ENCODE measurements at regions not wholly inside any gene's neighbourhood (a gene's known extent, or its start where the extent isn't known, plus 50 kb on each side); places are given as distances from the start of the nearest gene placed in this dataset.

DNA sequence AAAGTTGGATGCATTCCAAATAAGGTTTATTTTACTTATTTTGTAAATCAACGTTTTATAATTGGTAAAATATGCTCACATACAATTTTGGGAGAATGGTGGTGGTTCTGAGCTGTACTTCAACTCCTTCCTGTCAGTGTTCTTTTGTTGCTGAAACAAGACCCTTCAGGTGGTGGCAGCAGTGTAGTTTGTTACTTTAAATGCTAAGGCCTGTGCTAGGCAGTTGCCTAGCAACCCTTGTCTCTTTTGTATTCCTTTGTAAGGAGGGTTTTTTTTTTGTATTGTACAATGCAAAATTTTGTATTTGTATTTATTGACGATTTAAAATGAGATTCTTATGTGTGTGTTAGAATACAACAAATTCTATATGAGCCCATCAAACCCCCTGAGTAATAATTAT, 166.0 kb upstream of the FAM98A start:
- Histone ChIP-seq H3K27ac (no peak overlapping the region), H3K4me3 (no peak overlapping the region), H3K9me3 (no peaks in the 10 kb centered on the region), H3K4me1 (no peaks in the 10 kb centered on the region), H3K36me3 (no peaks in the 10 kb centered on the region), H3K27me3 (no peaks in the 10 kb centered on the region)
- WGBS, 2 donors (ENCODE audit: low coverage in 1 of 2) = 3 to 18% methylated on average over 2 of the region's 2 CpGs
- no peak for ATAC-seq
- no peak for TF ChIP-seq POLR2A (IDR thresholded peaks at IDR 0.05)
- no peak for TF ChIP-seq EP300 (IDR thresholded peaks at IDR 0.05)
- TF ChIP-seq POLR2AphosphoS5 (IDR thresholded peaks at IDR 0.05) = no peak

DNA sequence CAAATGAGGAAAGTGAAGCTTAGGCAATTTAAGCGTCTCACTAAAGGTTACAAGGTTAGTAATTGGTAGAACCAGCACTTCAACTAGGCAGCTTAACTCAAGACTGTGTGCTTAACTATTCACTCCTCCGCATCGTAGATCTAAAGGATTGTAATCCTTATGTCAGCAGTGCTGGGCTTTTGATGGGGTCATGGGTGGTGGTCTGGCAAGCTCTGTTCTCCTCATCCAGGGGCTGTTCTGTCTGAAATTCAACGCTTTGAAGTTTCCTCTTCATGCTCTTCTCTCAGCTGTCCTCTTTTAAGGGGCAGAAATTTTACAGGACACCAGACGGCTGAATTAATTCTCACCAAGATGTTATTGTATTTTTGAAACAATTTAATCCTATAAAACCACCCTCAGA, 165.5 kb upstream of the FAM98A start:
- H3K4me3 ChIP-seq = no peak overlapping the region
- H3K4me1 ChIP-seq = no peaks in the 10 kb centered on the region
- 68 to 87% methylated on average over 5 of the region's 5 CpGs for WGBS, 2 donors (ENCODE audit: low coverage in 1 of 2)
- no peak for ATAC-seq
- H3K27ac ChIP-seq = no peak overlapping the region
- TF ChIP-seq POLR2A (IDR thresholded peaks at IDR 0.05) (no peak), EP300 (IDR thresholded peaks at IDR 0.05) (no peak), POLR2AphosphoS5 (IDR thresholded peaks at IDR 0.05) (no peak)
- TF ChIP-seq, protein P1, sequence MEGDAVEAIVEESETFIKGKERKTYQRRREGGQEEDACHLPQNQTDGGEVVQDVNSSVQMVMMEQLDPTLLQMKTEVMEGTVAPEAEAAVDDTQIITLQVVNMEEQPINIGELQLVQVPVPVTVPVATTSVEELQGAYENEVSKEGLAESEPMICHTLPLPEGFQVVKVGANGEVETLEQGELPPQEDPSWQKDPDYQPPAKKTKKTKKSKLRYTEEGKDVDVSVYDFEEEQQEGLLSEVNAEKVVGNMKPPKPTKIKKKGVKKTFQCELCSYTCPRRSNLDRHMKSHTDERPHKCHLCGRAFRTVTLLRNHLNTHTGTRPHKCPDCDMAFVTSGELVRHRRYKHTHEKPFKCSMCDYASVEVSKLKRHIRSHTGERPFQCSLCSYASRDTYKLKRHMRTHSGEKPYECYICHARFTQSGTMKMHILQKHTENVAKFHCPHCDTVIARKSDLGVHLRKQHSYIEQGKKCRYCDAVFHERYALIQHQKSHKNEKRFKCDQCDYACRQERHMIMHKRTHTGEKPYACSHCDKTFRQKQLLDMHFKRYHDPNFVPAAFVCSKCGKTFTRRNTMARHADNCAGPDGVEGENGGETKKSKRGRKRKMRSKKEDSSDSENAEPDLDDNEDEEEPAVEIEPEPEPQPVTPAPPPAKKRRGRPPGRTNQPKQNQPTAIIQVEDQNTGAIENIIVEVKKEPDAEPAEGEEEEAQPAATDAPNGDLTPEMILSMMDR (IDR thresholded peaks at IDR 0.05) = no peak
- no peaks in the 10 kb centered on the region for H3K36me3 ChIP-seq
- no peaks in the 10 kb centered on the region for H3K27me3 ChIP-seq
- H3K9me3 ChIP-seq = no peaks in the 10 kb centered on the region

DNA sequence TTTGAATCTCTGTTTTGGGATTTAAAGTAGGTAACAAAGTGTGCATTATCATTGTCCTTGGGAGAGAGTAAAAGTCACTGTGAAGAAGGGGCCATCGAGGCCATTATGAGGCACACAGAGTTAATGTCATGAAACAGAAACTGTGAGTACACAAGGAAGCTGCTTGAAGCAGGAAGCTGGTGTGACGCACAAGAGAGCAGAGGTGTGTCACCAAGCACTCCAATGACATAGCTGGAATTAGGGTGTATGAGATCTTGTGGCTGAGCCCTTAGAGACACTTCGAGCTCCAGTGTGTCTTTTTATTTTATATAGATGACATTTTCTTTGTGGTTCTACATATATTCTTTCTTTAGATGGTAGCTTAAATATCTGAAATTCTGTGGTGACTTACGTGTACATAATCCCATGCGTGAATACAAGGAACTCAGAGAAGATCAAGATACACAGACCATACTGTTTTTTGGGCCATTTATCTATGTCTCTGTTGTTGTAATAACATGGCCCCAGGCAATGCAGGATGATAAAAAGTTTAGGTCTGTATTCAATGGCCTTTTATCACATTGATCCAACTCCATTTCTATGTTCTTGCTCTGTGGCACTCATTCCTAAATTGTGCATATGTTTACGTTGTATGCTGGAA, 164.7 kb upstream of the FAM98A start:
- Histone ChIP-seq H3K4me1 (no peaks in the 10 kb centered on the region), H3K36me3 (no peaks in the 10 kb centered on the region), H3K4me3 (no peak overlapping the region), H3K27ac (no peak overlapping the region), H3K27me3 (no peaks in the 10 kb centered on the region), H3K9me3 (no peaks in the 10 kb centered on the region)
- ATAC-seq = no peak
- TF ChIP-seq POLR2A (IDR thresholded peaks at IDR 0.05) (no peak), EP300 (IDR thresholded peaks at IDR 0.05) (no peak), POLR2AphosphoS5 (IDR thresholded peaks at IDR 0.05) (no peak)
- TF ChIP-seq, protein P1 (IDR thresholded peaks at IDR 0.05) = no peak
- WGBS, 2 donors (ENCODE audit: low coverage in 1 of 2) = 82% methylated on average over 3 to 6 of the region's 6 CpGs

DNA sequence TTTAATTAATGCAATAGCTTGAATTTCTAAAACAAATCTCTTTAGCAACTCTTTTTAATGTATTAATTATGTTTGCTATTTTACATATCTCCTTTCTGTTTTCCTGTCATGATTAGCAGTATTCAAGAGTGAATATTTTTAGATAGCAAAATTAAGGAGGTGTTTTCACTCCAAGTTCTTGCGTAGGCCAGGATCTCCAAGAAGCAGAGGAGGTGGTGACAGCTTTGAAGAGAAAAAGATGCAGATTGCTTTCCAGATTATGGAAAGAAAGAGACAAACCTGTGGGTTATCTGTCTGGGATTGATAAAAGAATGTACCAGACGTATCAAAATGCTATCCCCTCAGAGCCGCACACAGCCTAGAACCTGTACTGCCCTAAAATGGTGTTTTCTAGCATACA, 163.5 kb upstream of the FAM98A start:
- no peak overlapping the region for H3K27ac ChIP-seq
- 80 to 82% methylated on average over 3 of the region's 3 CpGs for WGBS, 2 donors (ENCODE audit: low coverage in 1 of 2)
- no peaks in the 10 kb centered on the region for H3K36me3 ChIP-seq
- TF ChIP-seq, protein P1 (IDR thresholded peaks at IDR 0.05) = no peak
- no peak for TF ChIP-seq EP300 (IDR thresholded peaks at IDR 0.05)
- TF ChIP-seq POLR2A (IDR thresholded peaks at IDR 0.05) = no peak
- no peak for TF ChIP-seq POLR2AphosphoS5 (IDR thresholded peaks at IDR 0.05)
- H3K4me1 ChIP-seq = no peaks in the 10 kb centered on the region
- H3K27me3 ChIP-seq = no peaks in the 10 kb centered on the region
- H3K4me3 ChIP-seq = no peak overlapping the region
- H3K9me3 ChIP-seq = no peaks in the 10 kb centered on the region
- ATAC-seq = no peak

DNA sequence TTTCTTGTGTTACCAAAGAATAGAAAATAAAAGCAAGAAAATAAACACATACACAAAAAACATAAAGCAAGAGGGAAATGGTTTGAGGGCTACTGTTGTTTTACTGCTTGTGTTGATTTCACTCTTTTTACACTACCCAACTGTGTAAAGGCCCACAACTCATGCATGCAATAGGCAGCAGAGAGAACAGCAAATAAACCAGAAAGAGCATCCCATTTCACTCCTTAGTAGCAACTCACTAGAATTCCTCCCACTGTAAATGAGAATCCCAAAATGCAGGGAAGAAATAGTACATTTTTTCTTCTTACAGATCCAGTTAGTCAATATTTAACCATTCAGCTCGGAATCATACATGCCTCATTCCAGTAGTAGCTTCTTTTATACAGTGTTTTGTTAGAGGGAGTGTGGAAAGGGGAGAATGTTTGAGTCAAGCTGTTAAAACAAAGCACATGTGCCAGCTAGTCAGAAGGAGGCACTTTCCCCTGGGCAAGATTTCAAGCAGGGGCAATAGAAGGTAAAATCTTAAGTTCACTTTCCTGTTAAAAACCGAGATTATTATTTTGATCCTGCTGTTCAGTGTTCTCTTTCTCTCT, 147.2 kb upstream of the FAM98A start:
- ATAC-seq = no peak
- no peak overlapping the region for H3K4me3 ChIP-seq
- no peaks in the 10 kb centered on the region for H3K27me3 ChIP-seq
- H3K36me3 ChIP-seq = no peaks in the 10 kb centered on the region
- no peaks in the 10 kb centered on the region for H3K4me1 ChIP-seq
- H3K27ac ChIP-seq = no peak overlapping the region
- TF ChIP-seq POLR2AphosphoS5 (IDR thresholded peaks at IDR 0.05) = no peak
- TF ChIP-seq EP300 (IDR thresholded peaks at IDR 0.05) = no peak
- TF ChIP-seq, protein P1 (IDR thresholded peaks at IDR 0.05) = no peak
- TF ChIP-seq POLR2A (IDR thresholded peaks at IDR 0.05) = no peak
- peaks cover 0 to 8% (median 0%) of the 10 kb centered on the region in 3 donors for H3K9me3 ChIP-seq
- WGBS, 2 donors (ENCODE audit: low coverage in 1 of 2) = 29 to 89% methylated on average over 2 of the region's 2 CpGs
